Neural cell (in vitro differentiated cells): ENCODE measurements at regions not wholly inside any gene's neighbourhood (a gene's known extent, or its start where the extent isn't known, plus 50 kb on each side); places are given as distances from the start of the nearest gene placed in this dataset.

Source experiments
- MXI1 ChIP-seq: fragments of 450-650 bp; conservative IDR thresholded peaks from 2 replicates; pipeline ENCODE4 v1.6.1; 2014; ENCODE audit warnings: antibody characterized with exemption, mild to moderate bottlenecking; ENCODE audit not compliant: poor library complexity, severe bottlenecking
- POLR2AphosphoS5 ChIP-seq: IDR thresholded peaks from 2 replicates; pipeline ENCODE4 v1.6.1; 2012
- TF ChIP-seq, protein P1 (sequence below): fragments of 450-650 bp; IDR thresholded peaks from 2 replicates; pipeline ENCODE4 v1.5.1; 2014; ENCODE audit warnings: antibody characterized with exemption, mild to moderate bottlenecking, moderate library complexity; ENCODE audit not compliant: poor library complexity, severe bottlenecking

DNA sequence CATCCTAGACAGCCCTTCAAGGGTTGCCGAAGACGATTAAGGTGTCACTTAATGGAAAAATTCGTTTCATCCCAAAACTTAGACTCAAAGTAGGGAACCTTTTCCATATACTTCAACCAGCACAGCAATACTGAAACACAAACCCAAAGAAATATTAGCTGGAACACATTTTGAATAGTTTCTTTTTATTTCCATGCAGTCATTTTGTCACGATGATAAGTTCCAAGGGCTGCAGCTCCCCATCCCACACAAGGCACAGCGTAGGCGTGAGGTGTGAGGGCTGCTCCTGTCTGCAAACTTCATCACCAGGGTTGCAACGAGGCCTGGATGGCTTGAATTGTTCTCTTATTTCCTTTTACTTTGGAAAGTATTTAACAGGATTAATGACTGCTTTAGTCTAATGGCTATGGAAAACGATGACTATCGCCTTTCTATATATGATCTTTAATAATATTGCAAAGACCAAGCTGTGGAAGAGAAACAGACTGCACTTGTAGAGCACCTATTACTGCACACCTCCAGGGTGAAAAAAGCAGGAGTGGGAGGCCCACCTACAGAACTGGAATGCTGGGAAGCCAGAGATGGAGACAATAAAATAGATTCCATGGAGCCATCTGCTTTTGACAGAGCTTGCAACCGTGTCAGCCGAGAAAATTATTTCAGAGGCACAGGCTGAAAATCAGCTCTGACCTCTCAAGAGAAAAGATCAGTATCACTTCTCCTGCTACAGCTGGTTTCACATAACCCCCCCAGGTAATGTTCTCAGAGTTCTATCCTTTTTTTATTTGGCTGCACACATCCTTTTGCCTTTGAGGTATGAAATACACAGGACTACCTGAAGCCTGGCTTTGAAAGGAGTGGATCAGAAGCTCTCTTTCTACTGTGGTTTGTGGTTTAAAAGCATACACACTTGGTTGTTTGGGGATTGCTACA, 274.5 kb upstream of the NBEA start:
- TF ChIP-seq POLR2AphosphoS5 (no peak), MXI1 (no peak)
- TF ChIP-seq, protein P1, sequence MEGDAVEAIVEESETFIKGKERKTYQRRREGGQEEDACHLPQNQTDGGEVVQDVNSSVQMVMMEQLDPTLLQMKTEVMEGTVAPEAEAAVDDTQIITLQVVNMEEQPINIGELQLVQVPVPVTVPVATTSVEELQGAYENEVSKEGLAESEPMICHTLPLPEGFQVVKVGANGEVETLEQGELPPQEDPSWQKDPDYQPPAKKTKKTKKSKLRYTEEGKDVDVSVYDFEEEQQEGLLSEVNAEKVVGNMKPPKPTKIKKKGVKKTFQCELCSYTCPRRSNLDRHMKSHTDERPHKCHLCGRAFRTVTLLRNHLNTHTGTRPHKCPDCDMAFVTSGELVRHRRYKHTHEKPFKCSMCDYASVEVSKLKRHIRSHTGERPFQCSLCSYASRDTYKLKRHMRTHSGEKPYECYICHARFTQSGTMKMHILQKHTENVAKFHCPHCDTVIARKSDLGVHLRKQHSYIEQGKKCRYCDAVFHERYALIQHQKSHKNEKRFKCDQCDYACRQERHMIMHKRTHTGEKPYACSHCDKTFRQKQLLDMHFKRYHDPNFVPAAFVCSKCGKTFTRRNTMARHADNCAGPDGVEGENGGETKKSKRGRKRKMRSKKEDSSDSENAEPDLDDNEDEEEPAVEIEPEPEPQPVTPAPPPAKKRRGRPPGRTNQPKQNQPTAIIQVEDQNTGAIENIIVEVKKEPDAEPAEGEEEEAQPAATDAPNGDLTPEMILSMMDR, result no peak
